ENCODE measurements at regions not wholly inside any gene's neighbourhood (a gene's known extent, or its start where the extent isn't known, plus 50 kb on each side); places are given as distances from the start of the nearest gene placed in this dataset.
"Not testable (repeated sequence)": the region's sequence is repeated elsewhere in the genome, so short reads cannot be mapped to it uniquely, and the experiment has no call there.

- no peak for DNase-seq
These were observed 273.1 kb upstream of the ARSJ start for GRCh38 chr4:114252499-114252898.

- DNase-seq = no peak
These were observed 278.1 kb upstream of the ARSJ start for GRCh38 chr4:114257501-114257900.

- DNase-seq = not testable (repeated sequence)
These were observed 283.0 kb upstream of the ARSJ start for GRCh38 chr4:114262421-114262820.

DNA sequence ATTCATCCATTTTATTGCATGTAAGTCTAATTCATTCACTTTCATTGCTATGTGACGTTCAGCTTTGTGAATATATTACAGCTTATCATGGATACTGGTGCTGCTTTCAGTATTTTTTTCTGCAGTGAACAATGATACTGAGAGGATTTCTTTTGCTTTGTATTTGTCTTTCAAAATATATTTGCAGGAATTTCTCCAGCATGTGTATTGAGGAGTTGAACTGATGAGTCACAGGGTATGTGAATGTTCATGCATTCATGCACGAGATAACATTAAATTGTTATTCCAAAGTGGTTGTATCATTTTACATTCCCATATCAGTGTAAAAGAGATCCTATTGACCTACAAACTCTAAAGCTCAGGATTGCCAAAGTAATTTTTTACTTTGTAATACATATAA is 283.8 kb upstream of the ARSJ start:
- no peak for DNase-seq

DNA sequence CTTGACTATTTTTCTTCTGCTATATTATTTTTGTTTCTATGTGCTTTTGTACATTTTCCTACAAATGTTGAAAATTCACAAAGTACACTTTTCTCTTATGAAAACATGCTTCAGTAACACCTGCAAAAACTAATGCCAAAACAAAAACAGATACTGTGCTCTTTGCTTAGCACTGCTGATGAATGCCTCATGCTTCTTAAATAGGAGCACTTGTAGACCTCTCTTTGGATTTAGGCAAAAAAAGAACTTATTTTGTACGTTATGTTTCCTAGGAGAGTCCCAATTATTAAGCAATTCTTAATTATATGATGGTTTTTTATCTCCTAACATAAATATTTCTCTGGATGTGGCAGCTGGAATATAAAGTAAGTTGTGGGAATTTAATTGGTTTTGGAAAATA is 285.0 kb upstream of the ARSJ start:
- DNase-seq = no peak

GRCh38 chr4:114264877-114265291 is 285.4 kb upstream of the ARSJ start:
- DNase-seq = no peak

DNA sequence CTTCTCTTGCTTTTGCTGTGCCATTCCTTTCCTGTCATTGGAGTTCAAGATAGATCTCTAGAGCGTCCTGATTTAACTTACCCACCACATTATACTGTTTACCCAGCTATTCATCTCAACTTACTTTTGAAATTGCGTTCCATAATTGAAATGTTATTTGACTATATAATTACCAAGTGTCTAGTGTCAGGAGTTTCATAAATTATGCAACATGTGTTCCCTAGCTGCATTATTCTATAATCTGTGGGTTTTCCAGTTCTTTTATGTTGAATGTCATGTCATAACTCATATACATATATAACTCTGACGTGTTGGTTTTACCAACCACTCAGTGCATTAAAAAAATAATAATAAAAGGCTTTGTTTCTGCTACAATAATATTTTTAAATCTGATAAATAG is 285.9 kb upstream of the ARSJ start:
- DNase-seq = no peak

GRCh38 chr4:114267976-114268375 is 288.5 kb upstream of the ARSJ start:
- DNase-seq = no peak

DNA sequence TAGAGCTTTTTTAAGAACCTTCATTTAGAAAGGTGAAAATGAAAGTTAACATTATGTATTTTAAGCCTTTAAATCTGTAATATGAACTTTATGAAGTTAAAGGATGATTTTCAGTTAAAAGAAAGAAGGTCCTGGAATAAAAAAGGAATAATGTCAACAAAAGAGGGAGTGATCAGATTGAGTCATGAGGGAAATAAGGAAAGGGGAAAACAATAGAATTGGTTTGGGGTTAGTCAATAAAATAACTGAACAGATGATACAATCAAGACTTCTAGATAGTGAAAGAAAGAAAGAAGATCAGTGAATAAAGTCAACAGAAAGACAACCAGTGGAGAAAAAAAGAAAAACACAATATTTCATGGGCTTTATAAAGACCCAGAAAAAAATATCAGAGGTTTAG is 291.6 kb upstream of the ARSJ start:
- DNase-seq = no peak

- no peak for DNase-seq
These were observed 292.8 kb upstream of the ARSJ start for GRCh38 chr4:114272226-114272625.

GRCh38 chr4:114273238-114273637 is 293.8 kb upstream of the ARSJ start:
- no peak for DNase-seq

- no peak for DNase-seq
These were observed 298.2 kb upstream of the ARSJ start for GRCh38 chr4:114277690-114278089.

DNA sequence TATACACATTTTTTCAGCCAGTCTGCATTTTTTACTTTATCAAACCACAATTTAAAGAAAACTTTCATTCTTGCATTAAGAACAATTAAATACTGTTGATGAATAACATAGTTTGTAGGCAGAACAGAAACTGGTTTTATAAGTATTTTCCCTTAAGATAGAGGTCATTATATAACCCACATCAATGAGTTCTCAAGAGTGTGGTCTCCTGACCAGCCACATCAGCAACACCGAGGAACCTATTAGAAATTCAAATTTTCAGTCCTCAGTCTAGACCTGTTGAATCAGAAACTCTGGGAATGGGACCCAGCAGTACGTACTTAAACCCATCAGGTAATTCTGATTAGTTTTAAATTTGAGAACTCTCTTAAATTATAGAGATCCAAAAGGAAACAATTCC is 299.6 kb upstream of the ARSJ start:
- no peak for DNase-seq

DNA sequence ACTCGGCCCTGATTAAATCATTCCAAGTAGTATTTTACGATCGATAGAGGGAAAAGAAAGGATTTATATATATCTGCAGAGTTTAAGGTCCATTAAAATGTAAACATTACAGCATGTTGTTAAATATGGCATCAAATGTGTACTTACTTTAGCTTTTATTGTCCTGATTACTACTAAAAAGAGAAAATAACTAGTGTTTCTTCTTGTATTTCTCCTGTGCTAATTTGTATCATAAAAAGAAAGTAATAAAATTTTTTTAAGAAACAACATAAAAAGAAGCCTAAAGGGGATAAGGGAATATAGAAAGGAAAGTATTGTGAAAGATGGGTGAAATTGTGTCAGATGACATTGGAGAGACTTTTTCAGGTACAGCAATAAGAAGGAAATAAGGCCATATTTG is 300.3 kb upstream of the ARSJ start:
- no peak for DNase-seq

- DNase-seq = no peak
These were observed 301.2 kb upstream of the ARSJ start for GRCh38 chr4:114280645-114281044.

- no peak for DNase-seq
These were observed 301.9 kb upstream of the ARSJ start for GRCh38 chr4:114281164-114281960.

DNA sequence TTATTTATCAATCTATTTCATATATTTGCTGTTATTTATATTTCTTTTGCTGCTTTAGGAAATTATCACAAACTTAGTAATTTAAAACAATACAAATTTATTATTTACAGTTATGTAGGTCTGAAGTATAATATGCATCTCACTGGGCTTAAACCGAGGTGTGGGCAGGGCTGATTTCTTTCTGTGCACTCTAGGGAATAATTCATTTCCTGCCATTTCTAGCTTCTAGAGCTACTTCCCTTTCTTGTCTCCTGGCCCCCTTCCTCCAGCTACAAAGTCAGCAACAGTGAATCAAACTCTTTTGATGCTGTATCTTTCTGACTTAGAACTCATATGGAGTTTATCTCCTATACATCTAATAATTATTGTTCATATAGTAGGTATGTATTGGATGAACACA is 303.5 kb upstream of the ARSJ start:
- no peak for DNase-seq

- no peak for DNase-seq
These were observed 305.2 kb upstream of the ARSJ start for GRCh38 chr4:114284629-114285028.

DNA sequence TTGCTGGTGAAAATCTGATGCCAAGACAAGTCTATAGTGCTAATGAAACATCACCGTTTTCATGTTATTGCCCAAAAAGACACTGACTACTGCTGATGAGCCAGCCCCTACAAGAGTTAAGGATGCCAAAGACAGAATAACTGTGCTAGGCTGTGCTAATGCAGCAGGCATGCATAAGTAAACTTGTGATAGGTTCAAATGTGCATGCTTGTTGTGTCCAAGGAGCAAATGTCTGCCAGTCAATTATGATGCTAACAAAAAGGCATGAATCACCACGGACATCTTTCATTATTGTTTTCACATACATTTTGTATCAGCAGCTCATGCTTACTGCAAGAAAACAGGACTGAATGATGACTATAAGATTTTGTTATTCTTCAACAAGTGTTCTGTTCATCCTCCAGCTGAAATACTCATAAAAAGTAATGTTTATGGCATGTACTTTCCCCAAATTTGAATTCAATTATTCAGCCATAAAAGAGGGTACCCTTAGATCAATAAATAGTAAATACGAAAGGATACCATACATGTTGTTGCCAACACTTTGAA is 306.9 kb upstream of the ARSJ start:
- DNase-seq = no peak

DNA sequence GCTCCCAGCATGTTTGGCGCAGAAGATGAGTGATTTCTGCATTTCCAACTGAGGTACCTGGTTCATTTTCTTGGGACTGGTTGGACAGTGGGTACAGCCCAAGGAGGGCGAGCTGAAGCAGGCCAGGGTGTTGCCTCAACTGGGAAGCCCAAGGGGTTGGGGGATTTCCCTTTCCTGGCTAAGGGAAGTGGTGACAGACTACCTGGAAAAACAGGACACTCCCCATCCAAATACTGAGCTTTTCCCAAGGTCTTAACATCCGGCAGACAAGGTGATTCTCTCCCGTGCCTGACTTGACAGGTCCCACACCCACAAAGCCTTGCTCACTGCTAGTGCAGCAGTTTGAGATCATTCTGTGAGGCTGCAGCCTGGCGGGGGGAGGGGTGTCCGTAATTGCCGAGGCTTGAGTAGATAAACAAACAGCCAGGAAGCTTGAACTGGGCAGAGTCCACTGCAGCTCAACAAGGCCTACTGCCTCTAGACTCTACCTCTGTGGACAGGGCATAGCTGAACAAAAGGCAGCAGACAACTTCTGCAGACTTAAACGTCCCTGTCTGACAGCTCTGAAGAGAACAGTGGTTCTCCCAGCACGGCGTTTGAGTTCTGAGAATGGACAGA is 307.7 kb upstream of the ARSJ start:
- DNase-seq = no peak

DNA sequence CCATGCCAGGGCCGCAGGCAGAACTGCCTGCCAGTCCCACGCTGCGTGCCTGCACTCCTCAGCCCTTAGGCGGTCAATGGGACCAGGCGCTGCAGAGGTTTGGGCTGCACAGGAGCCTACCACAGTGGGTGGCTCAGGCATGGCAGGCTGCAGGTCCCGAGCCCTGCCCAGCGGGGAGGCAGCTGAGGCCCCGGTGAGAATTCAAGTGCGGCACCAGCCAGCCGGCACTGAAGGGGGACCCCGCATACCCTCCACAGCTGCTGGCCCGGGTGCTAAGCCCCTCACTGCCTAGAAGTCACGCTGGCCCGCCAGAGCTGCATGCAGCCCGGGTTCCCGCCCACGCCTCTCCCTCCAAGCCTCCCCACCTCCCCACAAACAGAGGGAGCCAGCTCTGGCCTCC is 302.5 kb upstream of the UGT8 start:
- DNase-seq = no peak

DNA sequence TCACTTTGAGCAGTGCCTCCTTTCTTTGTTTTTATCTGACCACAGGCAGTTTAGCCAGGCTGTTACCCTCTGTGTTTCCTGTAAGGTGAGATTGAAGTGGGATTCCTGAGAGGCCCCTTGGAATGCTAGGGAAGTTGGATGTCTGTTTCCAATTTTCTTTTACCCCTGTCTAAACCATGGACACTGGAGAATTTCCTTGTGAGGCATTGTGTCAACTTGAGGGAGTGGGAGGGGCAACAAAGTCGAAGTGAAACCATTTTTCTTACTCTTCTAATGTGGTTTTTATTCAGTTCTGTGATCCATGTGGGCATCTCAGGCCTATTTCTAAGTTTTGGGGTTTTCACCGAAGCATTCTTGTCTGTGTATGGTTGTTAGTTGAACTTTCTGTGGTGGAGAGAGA is 296.1 kb upstream of the UGT8 start:
- DNase-seq = no peak

- no peak for DNase-seq
These were observed 294.6 kb upstream of the UGT8 start for GRCh38 chr4:114304046-114304445.

DNA sequence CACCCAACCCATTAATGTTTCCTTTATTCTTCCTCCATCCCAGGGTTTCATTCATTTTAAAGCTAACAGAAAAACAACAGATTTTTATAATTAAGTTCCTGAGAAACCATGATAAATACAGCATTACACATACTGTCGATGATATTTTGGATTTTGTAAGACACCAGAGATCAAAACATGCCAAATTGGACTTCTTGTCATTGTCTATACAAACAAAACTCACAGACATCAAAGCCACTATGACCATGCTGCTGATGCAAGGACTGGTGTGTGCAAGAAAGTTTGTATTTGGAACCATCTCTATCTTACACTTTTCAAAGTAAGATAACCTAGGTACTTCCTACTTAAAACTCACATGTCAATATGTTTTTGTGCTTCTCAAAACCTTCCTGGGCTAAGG is 294.0 kb upstream of the UGT8 start:
- no peak for DNase-seq

GRCh38 chr4:114306946-114307345 is 291.7 kb upstream of the UGT8 start:
- DNase-seq = no peak
